ENCODE measurements at regions not wholly inside any gene's neighbourhood (a gene's known extent, or its start where the extent isn't known, plus 50 kb on each side); places are given as distances from the start of the nearest gene placed in this dataset.
"Not testable (repeated sequence)": the region's sequence is repeated elsewhere in the genome, so short reads cannot be mapped to it uniquely, and the experiment has no call there.

DNA sequence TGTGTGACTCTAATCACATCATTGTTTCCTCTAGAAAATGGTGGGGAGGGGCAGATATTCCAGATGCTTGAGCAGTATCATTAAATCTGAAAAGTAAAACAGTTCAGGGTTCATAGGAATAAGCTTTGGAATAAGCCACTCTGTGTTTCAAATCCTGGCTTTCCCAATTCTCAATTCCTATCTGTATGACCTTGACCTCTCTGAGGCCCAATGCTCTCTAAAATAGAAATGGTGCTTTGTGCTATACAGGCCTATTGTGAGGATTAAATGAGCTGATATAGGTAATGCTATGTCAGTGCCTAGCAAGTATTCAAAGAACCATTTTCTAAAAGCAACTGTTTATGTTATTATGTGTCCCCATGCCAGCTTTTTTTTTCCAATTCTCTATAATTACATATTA lies 209.0 kb upstream of the PRSS16 start:
- DNase-seq (ENCODE audit: low spot score) = no peak
- in situ Hi-C loops (cut with MboI; ENCODE audit: low pct_unique_long_range_greater_than_20kb, low sequenced_read_pairs, unreplicated experiment) = no loop called here

DNA sequence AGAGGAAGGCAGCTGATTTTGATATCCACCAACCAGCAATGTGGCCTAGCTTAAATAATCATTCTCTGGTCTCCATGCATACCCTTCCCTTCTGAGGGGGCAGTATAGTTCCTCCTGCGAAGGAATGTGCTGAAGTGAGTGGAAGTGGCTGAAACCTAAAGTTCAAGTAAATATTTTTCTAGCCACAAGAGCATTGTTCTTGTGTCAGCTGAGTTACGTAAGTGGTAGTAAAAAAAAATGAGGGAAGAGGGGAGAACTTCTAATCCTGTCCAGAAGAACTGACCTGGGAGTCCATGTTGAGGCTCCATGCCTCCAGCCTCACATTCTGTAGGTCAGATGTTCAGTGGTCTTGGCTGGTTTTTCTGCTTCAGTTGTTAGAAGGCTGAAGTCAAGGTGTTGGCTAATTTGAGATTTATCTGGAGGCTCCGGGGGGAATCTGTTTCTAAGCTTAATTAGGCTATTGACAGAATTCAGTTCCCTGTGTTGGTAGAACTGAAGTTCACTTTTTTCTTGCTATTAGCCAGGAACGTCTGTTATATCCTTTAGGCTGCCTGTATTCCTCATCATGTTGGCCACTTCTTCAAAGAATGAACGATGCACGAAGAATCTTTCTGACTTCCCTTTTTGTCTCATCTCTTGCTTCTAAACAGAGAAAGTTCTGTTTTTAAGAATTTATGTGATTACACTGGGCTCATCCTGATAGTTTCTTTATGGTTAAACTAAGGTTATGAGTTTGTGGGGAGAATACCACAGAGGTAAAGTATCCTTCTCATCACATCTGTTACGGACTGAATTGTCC lies 207.1 kb upstream of the PRSS16 start:
- no peak for DNase-seq (ENCODE audit: low spot score)
- TF ChIP-seq, protein P1, sequence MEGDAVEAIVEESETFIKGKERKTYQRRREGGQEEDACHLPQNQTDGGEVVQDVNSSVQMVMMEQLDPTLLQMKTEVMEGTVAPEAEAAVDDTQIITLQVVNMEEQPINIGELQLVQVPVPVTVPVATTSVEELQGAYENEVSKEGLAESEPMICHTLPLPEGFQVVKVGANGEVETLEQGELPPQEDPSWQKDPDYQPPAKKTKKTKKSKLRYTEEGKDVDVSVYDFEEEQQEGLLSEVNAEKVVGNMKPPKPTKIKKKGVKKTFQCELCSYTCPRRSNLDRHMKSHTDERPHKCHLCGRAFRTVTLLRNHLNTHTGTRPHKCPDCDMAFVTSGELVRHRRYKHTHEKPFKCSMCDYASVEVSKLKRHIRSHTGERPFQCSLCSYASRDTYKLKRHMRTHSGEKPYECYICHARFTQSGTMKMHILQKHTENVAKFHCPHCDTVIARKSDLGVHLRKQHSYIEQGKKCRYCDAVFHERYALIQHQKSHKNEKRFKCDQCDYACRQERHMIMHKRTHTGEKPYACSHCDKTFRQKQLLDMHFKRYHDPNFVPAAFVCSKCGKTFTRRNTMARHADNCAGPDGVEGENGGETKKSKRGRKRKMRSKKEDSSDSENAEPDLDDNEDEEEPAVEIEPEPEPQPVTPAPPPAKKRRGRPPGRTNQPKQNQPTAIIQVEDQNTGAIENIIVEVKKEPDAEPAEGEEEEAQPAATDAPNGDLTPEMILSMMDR (IDR thresholded peaks at IDR 0.05; ENCODE audit: extremely low read depth, insufficient read depth, missing control alignments) = no peak
- in situ Hi-C loops (cut with MboI; ENCODE audit: low pct_unique_long_range_greater_than_20kb, low sequenced_read_pairs, unreplicated experiment) = no loop called here

More for the DNA sequence above, 209.0 kb upstream of the PRSS16 start:
- TF ChIP-seq, protein P1 (IDR thresholded peaks at IDR 0.05; ENCODE audit: extremely low read depth, insufficient read depth, missing control alignments) = no peak

DNA sequence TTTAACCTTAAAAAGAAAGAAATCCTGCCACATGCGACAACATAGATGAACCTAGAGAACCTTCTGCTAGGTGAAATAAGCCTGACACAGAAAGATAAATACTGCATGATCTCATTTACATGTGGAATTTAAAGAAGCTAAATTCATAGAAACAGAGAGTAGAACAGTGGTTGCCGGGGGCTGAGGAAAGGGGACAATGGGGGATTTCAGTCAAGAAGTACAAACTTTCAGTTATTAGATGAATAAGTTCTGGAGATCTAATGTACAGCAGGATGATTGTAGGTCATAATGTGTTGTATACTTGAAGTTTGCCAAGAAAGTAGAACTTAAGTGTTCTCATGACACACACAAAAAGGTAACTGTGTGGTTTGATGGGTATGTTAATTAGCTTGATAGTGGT lies 204.3 kb upstream of the PRSS16 start:
- TF ChIP-seq, protein P1 (IDR thresholded peaks at IDR 0.05; ENCODE audit: extremely low read depth, insufficient read depth, missing control alignments) = no peak
- peak; percentile 36 for DNase-seq (ENCODE audit: low spot score)
- in situ Hi-C loops (cut with MboI; ENCODE audit: low pct_unique_long_range_greater_than_20kb, low sequenced_read_pairs, unreplicated experiment) = no loop called here

DNA sequence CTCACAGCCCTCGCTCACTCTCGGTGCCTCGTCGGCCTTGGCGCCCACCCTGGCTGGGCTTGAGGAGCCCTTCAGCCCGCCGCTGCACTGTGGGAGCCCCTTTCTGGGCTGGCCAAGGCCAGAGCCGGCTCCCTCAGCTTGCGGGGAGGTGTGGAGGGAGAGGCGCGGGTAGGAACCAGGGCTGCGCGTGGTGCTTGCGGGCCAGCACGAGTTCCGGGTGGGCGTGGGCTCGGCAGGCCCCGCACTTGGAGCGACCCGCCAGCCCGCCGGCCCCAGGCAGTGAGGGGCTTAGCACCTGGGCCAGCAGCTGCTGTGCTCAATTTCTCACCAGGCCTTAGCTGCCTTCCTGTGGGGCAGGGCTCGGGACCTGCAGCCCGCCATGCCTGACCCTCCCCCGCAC lies 202.4 kb upstream of the PRSS16 start:
- in situ Hi-C loops (cut with MboI; ENCODE audit: low pct_unique_long_range_greater_than_20kb, low sequenced_read_pairs, unreplicated experiment); DNase-seq (ENCODE audit: low spot score): not testable (repeated sequence)

DNA sequence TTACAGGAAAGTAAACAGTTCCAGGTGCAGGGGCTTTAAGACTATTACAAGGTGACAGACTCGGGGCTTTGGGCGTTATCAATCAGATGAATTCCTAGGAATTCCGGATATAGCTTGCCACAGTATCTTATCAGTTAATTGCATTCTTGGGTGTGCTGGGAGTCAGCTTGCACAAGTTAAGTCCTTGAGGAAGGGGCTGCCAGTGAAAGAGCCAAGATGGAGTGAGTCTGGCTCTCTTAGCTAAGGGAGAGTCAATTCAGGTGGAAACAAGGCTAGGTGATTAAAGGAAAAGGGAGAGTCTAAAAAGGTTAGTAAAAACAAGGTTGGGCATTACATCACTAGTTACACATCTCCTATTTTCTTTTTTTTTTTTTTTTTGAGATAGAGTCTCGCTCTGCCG lies 199.8 kb upstream of the PRSS16 start:
- DNase-seq (ENCODE audit: low spot score); in situ Hi-C loops (cut with MboI; ENCODE audit: low pct_unique_long_range_greater_than_20kb, low sequenced_read_pairs, unreplicated experiment): not testable (repeated sequence)

DNA sequence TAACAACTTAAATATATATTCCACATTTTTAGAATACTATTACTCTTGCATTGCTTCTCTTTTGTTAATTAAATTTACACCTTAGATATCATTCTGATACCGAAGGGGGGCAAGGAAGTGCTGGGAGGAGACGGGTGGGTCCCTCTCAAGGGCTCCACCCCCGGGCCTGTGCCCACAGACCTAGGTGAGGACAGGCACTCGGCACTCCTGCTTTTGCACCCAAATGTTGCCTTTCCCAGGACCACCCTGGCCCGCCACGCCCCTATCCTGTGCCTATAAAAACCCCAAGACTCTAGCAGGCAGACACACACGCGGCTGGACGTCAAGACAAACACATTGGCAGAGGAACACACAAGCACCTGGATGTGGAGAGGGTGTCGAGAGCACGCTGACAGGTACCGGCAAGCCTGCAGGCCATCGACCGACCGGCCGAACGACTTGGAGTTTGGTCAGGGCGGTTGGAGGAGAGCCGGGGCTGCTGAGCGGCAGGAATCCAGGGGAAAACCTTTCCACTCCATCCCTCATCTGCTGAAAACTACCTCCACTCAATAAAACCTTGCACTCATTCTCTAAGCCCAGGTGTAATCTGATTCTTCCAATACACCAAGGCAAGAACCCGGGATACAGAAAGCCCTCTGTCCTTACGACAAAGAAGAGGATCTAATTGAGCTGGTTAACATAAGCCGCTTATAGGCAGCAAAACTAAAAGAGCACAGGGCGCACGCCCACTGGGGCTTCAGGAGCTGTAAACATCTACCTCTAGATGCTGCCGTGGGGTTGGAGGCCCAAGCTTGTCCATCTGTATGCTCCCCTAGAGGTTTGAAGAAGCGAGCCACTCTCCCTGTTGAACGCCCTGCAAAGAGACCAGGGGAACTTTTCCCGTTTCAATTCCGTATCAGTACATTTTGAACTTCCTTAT lies 197.4 kb upstream of the PRSS16 start:
- no peak for DNase-seq (ENCODE audit: low spot score)
- in situ Hi-C loops (cut with MboI; ENCODE audit: low pct_unique_long_range_greater_than_20kb, low sequenced_read_pairs, unreplicated experiment) = no loop called here
- TF ChIP-seq, protein P1 (IDR thresholded peaks at IDR 0.05; ENCODE audit: extremely low read depth, insufficient read depth, missing control alignments) = no peak

DNA sequence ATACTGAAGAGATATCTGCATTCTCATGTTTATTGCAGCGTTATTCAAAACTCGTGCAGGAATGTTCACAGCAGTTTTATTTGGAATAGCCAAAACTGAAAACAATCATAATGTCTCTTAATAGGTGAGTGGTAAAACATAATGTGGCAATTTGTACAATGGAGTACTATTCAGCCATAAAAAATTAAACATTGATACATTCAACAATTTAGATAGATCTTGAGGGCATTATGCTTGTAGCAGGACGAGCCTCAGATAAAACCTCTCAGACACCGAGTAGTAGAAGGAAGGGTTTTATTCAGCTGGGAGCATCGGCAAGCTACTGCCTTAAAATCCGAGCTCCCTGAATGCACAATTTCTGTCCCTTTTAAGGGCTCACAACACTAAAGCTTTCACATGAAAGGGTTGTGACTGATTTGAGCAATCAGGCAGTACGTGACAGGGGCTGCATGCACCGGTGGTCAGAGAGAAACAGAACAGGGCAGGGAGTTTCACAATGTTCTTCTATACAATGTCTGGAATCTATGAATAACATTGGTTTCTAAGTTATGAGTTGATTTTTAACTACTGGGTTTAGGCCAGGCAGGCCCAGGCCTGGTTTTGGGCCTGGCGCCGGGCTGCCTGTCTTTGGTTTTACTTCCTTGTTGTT lies 195.3 kb upstream of the PRSS16 start:
- DNase-seq (ENCODE audit: low spot score); in situ Hi-C loops (cut with MboI; ENCODE audit: low pct_unique_long_range_greater_than_20kb, low sequenced_read_pairs, unreplicated experiment): not testable (repeated sequence)

DNA sequence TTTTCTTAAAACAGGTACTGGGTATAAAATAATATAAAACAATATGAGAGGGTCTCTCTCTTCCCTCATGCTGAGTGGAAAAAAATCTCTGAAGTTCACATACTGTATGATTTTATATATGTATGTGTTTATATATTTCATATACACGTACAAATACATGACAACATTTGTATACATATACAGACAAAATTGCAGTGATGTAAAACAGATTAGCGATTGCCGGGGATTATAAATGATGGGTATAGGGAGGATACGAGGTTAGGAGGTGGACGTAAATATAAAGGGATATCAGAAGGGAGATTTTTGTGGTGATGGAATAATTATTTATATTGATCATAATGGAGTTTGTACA lies 194.8 kb upstream of the PRSS16 start:
- in situ Hi-C loops (cut with MboI; ENCODE audit: low pct_unique_long_range_greater_than_20kb, low sequenced_read_pairs, unreplicated experiment) = no loop called here
- TF ChIP-seq, protein P1 (IDR thresholded peaks at IDR 0.05; ENCODE audit: extremely low read depth, insufficient read depth, missing control alignments) = no peak

More for the DNA sequence above, 194.8 kb upstream of the PRSS16 start:
- DNase-seq (ENCODE audit: low spot score) = no peak
